ENCODE measurements at regions not wholly inside any gene's neighbourhood (a gene's known extent, or its start where the extent isn't known, plus 50 kb on each side); places are given as distances from the start of the nearest gene placed in this dataset.
A peak's percentile ranks its signal among the peaks of the same experiment; 100 is the strongest.
"Not testable (repeated sequence)": the region's sequence is repeated elsewhere in the genome, so short reads cannot be mapped to it uniquely, and the experiment has no call there.

DNA sequence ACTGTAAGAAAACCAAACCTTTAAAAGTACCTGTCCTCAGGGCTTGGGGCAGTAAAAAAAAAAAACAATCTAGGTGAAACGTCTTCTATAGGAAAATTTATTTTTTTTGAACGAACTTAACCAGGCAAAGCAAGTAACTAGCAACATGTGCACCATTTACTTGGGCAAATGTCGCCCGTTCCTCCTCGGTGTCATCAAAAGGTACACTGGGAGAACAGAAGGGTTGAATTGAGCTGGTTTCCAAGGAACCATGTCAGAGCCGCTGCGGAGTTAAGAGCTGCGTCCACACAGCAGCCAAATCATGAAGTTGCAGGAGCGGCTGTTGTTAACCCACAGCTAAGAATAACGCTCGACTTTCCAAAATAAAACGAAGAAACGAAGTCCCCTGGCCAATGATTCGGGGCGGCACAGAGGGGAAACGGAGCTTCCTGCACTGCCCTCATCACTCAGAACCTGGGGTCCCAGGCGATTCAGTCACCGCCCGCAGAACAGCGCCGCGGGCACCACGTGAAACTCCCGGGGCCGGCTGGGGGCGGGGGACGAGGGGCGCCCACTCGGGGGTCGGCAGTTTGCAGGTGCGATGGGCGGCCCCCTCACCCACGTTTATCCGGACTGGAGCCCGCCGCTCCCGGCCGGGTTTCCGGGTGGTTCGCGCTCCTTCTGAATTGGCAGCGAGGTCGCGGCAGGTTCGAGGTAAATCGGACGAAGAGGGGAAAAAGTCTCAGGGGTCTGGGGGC, 53.6 kb upstream of the PLGLB1 start:
- Mint-ChIP-seq H3K27ac (peak overlapping the region; percentile 66), H3K4me1 (peaks cover 10% of the 10 kb centered on the region), H3K4me3 (peak overlapping the region; percentile 68)
- not testable (repeated sequence) for H3K36me3 Mint-ChIP-seq; H3K27me3 Mint-ChIP-seq (ENCODE audit: low read depth); H3K9me3 Mint-ChIP-seq
- DNase-seq (ENCODE audit: low spot score in 2 of 2, unreplicated experiment in 2 of 2), result peak in 1 of 2 experiments; percentile 51

GRCh38 chr2:87075791-87076252, 54.2 kb upstream of the PLGLB1 start:
- H3K27me3 Mint-ChIP-seq (ENCODE audit: low read depth); H3K36me3 Mint-ChIP-seq; H3K9me3 Mint-ChIP-seq; H3K4me1 Mint-ChIP-seq: not testable (repeated sequence)
- Mint-ChIP-seq H3K27ac (peak overlapping the region; percentile 73), H3K4me3 (peak overlapping the region; percentile 68)
- peak in 1 of 2 experiments; percentile 68 for DNase-seq (ENCODE audit: low spot score in 2 of 2, unreplicated experiment in 2 of 2)

DNA sequence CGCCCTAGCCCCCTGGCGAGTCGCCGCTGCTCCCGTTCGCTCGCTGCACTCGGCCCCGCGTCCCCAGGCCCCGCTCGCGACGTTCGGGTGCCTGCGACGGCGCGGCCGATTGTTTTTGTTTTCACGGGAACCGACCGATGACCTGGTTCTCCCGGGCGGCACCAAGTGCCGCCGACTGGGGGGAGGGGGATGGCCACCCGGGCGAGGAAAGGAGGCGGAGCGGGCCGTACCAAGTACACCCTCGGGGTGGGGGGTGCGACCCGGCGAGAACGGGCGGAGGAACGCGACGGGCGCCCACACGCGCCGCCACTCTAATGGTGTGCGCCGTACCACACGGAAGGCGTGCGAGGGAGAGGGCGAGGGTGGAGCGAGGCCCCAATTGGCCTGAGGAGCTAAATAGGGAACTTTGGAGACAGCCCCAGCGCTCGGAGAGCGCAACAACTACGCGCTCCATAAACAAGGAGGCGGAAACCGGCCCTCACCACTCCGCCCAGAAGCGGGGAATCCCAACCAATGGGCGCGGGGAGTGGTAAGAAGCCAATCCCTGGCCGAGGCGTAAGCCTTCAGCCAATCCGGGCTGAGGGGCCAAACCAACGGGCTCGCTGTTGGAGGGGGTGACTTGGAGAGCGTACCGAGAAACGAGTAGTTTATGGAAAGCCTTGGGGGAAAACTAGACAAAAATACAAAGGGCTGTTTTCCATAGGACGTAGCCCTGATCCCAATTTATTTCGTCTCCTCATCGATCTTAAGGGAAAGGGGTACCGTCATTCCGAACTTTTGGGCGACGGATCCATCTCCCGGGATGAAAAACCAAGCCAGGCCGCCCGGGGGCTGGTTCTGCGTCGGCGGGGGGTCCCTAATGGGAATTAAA, 54.8 kb upstream of the PLGLB1 start:
- Mint-ChIP-seq H3K27ac (peak overlapping the region; percentile 99), H3K4me3 (peak overlapping the region; percentile 91)
- not testable (repeated sequence) for H3K36me3 Mint-ChIP-seq; H3K27me3 Mint-ChIP-seq (ENCODE audit: low read depth); H3K9me3 Mint-ChIP-seq; H3K4me1 Mint-ChIP-seq
- peak; percentile 76 to 90 for DNase-seq (ENCODE audit: low spot score in 2 of 2, unreplicated experiment in 2 of 2)

DNA sequence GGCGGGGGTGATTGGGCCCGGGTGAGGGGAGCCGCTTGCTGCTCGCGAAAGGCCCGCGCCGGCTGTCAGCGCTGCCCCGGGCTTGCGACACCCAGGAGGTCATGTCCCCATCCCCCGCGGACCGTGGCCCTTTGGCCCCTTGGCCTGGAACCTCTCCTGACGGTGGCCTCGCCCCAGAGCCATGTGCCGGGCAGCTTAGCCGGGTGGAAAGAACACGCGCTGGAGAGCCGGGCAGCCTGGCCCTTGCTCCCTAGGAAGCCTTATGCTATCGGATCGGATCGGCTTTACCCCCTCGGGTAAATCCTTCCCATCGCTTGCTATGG, 55.4 kb upstream of the PLGLB1 start:
- DNase-seq (ENCODE audit: low spot score in 2 of 2, unreplicated experiment in 2 of 2); H3K36me3 Mint-ChIP-seq; H3K9me3 Mint-ChIP-seq; H3K4me1 Mint-ChIP-seq; H3K27me3 Mint-ChIP-seq (ENCODE audit: low read depth): not testable (repeated sequence)
- Mint-ChIP-seq H3K4me3 (peak overlapping the region; percentile 91), H3K27ac (peak overlapping the region; percentile 99)

GRCh38 chr2:87081727-87082126, 60.1 kb upstream of the PLGLB1 start:
- not testable (repeated sequence) for H3K27ac Mint-ChIP-seq; H3K27me3 Mint-ChIP-seq (ENCODE audit: low read depth); H3K9me3 Mint-ChIP-seq; H3K36me3 Mint-ChIP-seq; H3K4me3 Mint-ChIP-seq; H3K4me1 Mint-ChIP-seq; DNase-seq (ENCODE audit: low spot score in 2 of 2, unreplicated experiment in 2 of 2)

GRCh38 chr2:87088079-87088478, 66.4 kb upstream of the PLGLB1 start:
- not testable (repeated sequence) for H3K27ac Mint-ChIP-seq; H3K36me3 Mint-ChIP-seq; H3K27me3 Mint-ChIP-seq (ENCODE audit: low read depth); H3K4me1 Mint-ChIP-seq; H3K9me3 Mint-ChIP-seq; H3K4me3 Mint-ChIP-seq; DNase-seq (ENCODE audit: low spot score in 2 of 2, unreplicated experiment in 2 of 2)

GRCh38 chr2:87089401-87089800, 67.8 kb upstream of the PLGLB1 start:
- DNase-seq (ENCODE audit: low spot score in 2 of 2, unreplicated experiment in 2 of 2); H3K4me1 Mint-ChIP-seq; H3K9me3 Mint-ChIP-seq; H3K27ac Mint-ChIP-seq; H3K4me3 Mint-ChIP-seq; H3K27me3 Mint-ChIP-seq (ENCODE audit: low read depth); H3K36me3 Mint-ChIP-seq: not testable (repeated sequence)

DNA sequence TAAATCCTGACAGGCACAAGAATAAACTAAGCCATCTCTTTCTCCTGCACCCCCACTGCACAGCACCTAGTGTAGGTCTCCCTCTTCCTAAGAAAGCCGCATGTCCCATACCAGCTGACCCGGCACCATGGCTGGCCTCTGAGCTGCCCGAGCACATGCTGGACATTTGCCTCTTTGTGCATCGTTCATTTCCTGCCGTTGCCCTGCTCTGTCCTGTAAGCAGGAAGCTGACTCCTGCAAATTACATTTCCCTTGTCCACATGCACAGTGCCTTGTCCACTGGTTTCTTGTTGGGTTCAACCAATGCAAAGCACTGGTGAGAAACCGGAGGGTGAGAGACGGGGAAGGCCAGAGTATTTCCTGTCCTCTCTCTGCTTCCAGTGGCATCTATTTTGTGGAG, 71.6 kb upstream of the PLGLB1 start:
- H3K4me3 Mint-ChIP-seq; H3K36me3 Mint-ChIP-seq; H3K27ac Mint-ChIP-seq; H3K9me3 Mint-ChIP-seq; H3K4me1 Mint-ChIP-seq; H3K27me3 Mint-ChIP-seq (ENCODE audit: low read depth); DNase-seq (ENCODE audit: low spot score in 2 of 2, unreplicated experiment in 2 of 2): not testable (repeated sequence)

DNA sequence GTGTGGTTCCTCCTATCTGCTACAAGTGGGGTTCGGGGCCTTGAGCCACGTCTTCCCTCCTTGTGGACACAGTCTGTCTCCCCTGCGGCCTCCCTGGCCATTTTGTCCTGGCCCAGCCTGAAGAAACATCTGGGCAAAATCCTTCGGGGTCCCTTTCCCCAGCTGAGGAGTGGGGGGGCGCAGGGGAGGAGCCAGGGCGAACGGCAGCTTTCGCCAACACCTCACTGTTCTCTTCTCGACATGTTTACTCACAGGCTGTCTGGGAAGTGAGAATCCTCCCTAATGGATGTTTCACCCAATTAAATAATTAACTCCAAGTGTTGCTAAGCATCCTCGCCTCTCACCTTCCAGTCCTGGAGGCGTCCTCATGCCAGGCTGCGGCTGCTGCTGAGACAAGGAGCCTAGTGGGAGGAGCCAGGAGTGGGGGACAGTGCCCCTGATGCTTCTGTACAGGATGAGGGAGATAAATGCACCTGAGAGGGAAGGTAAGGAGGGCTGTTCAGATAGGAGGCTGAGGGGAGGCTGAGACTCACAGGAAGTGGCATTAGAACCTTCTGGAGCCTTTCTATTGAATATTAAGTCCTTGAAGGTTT, 72.4 kb upstream of the PLGLB1 start:
- H3K9me3 Mint-ChIP-seq, H3K4me3 Mint-ChIP-seq, H3K4me1 Mint-ChIP-seq: not testable (repeated sequence)

GRCh38 chr2:87095804-87096203, 74.2 kb upstream of the PLGLB1 start:
- not testable (repeated sequence) for H3K27ac Mint-ChIP-seq; DNase-seq (ENCODE audit: low spot score in 2 of 2, unreplicated experiment in 2 of 2); H3K36me3 Mint-ChIP-seq; H3K27me3 Mint-ChIP-seq (ENCODE audit: low read depth); H3K4me1 Mint-ChIP-seq; H3K4me3 Mint-ChIP-seq; H3K9me3 Mint-ChIP-seq

More for the DNA sequence above, 72.4 kb upstream of the PLGLB1 start:
- DNase-seq (ENCODE audit: low spot score in 2 of 2, unreplicated experiment in 2 of 2); H3K27me3 Mint-ChIP-seq (ENCODE audit: low read depth); H3K27ac Mint-ChIP-seq; H3K36me3 Mint-ChIP-seq: not testable (repeated sequence)

DNA sequence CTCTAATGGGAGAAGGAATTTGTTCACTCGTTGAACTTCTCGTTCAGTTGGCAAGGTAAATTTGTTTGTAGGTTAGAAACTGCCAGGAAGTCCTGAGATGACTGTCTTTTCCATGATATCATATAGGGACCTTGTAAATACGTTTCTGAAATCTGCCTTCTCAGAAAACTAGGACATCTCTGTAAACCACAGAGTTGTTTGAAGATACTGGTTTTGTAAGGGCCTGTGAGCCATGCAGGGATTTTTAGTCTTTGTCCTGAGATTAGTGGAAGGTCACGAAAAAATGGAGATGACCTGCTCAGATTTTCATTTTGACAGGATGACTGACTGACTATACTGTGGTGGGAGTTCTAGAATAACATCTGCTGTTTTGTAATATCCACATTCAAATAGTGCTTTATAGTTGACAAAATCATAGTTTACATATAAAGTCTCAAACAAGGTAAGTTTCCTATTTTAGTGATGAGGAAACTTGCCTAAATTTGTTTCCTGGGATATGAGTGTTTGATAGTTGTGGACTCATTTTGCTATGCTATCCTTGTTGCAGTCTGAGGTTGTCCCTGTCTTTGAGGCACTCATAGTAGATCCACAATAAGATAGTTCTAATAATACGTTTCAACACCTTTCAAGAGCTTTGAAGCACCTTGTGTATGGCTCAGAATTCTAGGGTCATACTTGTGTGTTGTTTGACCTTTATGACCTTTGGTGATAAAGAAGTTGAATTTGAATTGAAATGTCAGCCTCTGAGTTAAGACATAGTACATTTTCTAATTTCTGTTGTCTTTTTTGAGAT, 107.3 kb upstream of the PLGLB1 start:
- not testable (repeated sequence) for H3K4me1 Mint-ChIP-seq; H3K4me3 Mint-ChIP-seq; H3K36me3 Mint-ChIP-seq; H3K27me3 Mint-ChIP-seq (ENCODE audit: low read depth); DNase-seq (ENCODE audit: low spot score in 2 of 2, unreplicated experiment in 2 of 2); H3K27ac Mint-ChIP-seq; H3K9me3 Mint-ChIP-seq

DNA sequence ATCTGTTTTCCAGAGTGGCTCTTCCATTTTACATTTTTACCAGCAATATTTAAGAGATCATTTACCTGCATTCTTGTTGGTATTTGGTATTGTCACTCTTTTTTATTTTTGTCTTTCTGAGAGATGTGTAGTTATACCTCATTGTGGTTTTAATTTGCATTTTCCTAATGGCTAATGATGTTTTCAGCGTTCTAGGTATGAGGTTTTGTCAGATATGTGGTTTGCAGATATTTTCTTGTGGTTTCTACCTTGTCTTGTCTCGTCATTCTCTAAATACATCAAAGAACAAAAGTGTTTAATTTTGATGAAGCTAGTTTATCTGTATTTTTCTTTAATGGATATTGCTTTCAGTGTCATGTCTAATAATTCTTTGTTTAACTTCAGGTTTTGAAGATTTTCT, 110.9 kb upstream of the PLGLB1 start:
- H3K36me3 Mint-ChIP-seq; H3K27me3 Mint-ChIP-seq (ENCODE audit: low read depth); H3K4me1 Mint-ChIP-seq; H3K9me3 Mint-ChIP-seq; DNase-seq (ENCODE audit: low spot score in 2 of 2, unreplicated experiment in 2 of 2); H3K4me3 Mint-ChIP-seq; H3K27ac Mint-ChIP-seq: not testable (repeated sequence)

DNA sequence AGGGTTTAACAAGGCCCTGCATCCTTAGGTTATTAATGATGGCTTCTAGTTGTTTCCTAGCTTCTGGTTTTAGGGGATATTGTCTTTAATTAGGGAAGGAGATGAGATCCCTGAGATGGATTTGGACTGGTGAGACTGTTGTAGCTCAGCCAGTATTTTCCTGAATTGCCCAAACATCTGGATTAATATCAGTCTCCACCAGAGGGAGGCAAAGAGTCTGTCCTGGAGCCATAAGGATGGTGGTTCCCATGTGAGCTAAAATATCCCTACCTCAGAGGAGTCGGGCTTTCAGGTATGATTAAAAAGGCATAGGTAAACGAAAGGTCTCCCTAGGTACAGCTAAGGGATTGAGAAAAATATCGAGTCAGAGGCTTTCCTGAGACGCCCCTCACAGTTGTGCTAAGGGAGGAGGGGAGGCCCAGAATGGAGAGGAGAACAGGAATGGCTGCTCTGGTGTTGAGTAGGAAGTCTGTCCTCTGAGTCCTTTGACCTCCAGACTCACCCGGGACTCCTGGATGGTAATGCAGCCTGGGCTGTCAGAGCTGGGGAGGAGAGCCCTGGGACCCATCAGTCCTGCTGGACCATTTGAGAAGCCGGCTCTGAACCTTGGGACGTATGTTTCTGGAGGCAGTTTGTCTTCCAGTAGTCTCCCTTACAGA, 130.3 kb upstream of the PLGLB1 start:
- H3K4me3 Mint-ChIP-seq; H3K27ac Mint-ChIP-seq; H3K27me3 Mint-ChIP-seq (ENCODE audit: low read depth); H3K4me1 Mint-ChIP-seq; DNase-seq (ENCODE audit: low spot score in 2 of 2, unreplicated experiment in 2 of 2); H3K36me3 Mint-ChIP-seq; H3K9me3 Mint-ChIP-seq: not testable (repeated sequence)
